Liver (tissue), 7 donors: ENCODE measurements at regions not wholly inside any gene's neighbourhood (a gene's known extent, or its start where the extent isn't known, plus 50 kb on each side); places are given as distances from the start of the nearest gene placed in this dataset.

Source experiments
- DNase-seq: peaks from one replicate; pipeline ENCODE4 v3.0.0-alpha.2; 2017; ENCODE audit warnings: low spot score
- H3K27ac ChIP-seq, 2 donors: one replicate each; pipeline ENCODE4 v1.7.0; 2013; ENCODE audit warnings: inconsistent platforms in 2 of 2, low read length in 2 of 2, control low read depth in 1 of 2, low read depth in 1 of 2, mild to moderate bottlenecking in 1 of 2
- H3K27me3 ChIP-seq, 4 donors: one replicate each; pipeline versions ENCODE4 v1.6.1 to v1.7.0; 2013; ENCODE audit warnings: low read length in 3 of 4, inconsistent platforms in 1 of 4, mild to moderate bottlenecking in 1 of 4, moderate library complexity in 1 of 4; ENCODE audit not compliant: control insufficient read depth in 4 of 4, insufficient read depth in 4 of 4
- H3K36me3 ChIP-seq, 4 donors: one replicate each; pipeline versions ENCODE4 v1.6.1 to v1.7.0; 2013; ENCODE audit warnings: low read length in 3 of 4, mild to moderate bottlenecking in 3 of 4, low read depth in 1 of 4, moderate library complexity in 1 of 4; ENCODE audit not compliant: control insufficient read depth in 4 of 4, insufficient read depth in 3 of 4
- H3K4me1 ChIP-seq, 4 donors: one replicate each; pipeline versions ENCODE4 v1.6.1 to v1.7.0; 2013; ENCODE audit warnings: low read length in 3 of 4, mild to moderate bottlenecking in 3 of 4, moderate library complexity in 1 of 4; ENCODE audit not compliant: control insufficient read depth in 4 of 4, insufficient read depth in 4 of 4
- H3K4me3 ChIP-seq, 3 donors: one replicate each; pipeline versions ENCODE4 v1.6.1 to v1.7.0; 2013; ENCODE audit warnings: low read length in 3 of 3, control low read depth in 1 of 3, low read depth in 1 of 3, mild to moderate bottlenecking in 1 of 3
- H3K9ac ChIP-seq, 2 donors: one replicate each; pipeline ENCODE4 v1.7.0; 2013; ENCODE audit warnings: low read length in 2 of 2, mild to moderate bottlenecking in 2 of 2, moderate library complexity in 2 of 2, control low read depth in 1 of 2, low read depth in 1 of 2
- H3K9me3 ChIP-seq, 4 donors: one replicate each; pipeline versions ENCODE4 v1.6.1 to v1.7.0; 2013; ENCODE audit warnings: low read length in 3 of 4; ENCODE audit not compliant: control insufficient read depth in 4 of 4
- FOXA1 ChIP-seq: IDR thresholded peaks from 2 replicates; pipeline ENCODE4 v1.6.1; 2016; ENCODE audit warnings: antibody characterized with exemption
- FOXA2 ChIP-seq: IDR thresholded peaks from 2 replicates; pipeline ENCODE4 v1.6.1; 2016; ENCODE audit warnings: antibody characterized with exemption
- GABPA ChIP-seq, 2 donors: IDR thresholded peaks in 1 of 2; conservative IDR thresholded peaks in 1 of 2; 2 replicates each; pipeline ENCODE4 v1.6.1; 2016; ENCODE audit warnings: antibody characterized with exemption in 2 of 2, mild to moderate bottlenecking in 1 of 2, moderate library complexity in 1 of 2
- HNF4A ChIP-seq, 2 donors: conservative IDR thresholded peaks; 2 replicates each; pipeline ENCODE4 v1.6.1; 2016; ENCODE audit warnings: antibody characterized with exemption in 2 of 2, mild to moderate bottlenecking in 2 of 2
- HNF4G ChIP-seq: IDR thresholded peaks from 2 replicates; pipeline ENCODE4 v1.6.1; 2016; ENCODE audit warnings: antibody characterized with exemption
- JUND ChIP-seq, 2 donors: IDR thresholded peaks; 2 replicates each; pipeline ENCODE4 v1.6.1; 2016; ENCODE audit warnings: antibody characterized with exemption in 2 of 2
- NR2F2 ChIP-seq: IDR thresholded peaks from 2 replicates; pipeline ENCODE4 v1.6.1; 2016; ENCODE audit warnings: antibody characterized with exemption
- RAD21 ChIP-seq, 2 donors: IDR thresholded peaks; 2 replicates each; pipeline ENCODE4 v1.6.1; 2016; ENCODE audit warnings: antibody characterized with exemption in 2 of 2, mild to moderate bottlenecking in 2 of 2
- SP1 ChIP-seq: IDR thresholded peaks from 2 replicates; pipeline ENCODE4 v1.6.1; 2018; ENCODE audit warnings: antibody characterized with exemption, mild to moderate bottlenecking
- YY1 ChIP-seq: IDR thresholded peaks from 2 replicates; pipeline ENCODE4 v1.6.1; 2016; ENCODE audit warnings: antibody characterized with exemption, mild to moderate bottlenecking
- WGBS: extraction: QIAGEN DNeasy Blood & Tissue Kit; methylation state at CpG from one replicate; pipeline ENCODE4 v1.1.7; 2013; 5-methylcytosine and 5-hydroxymethylcytosine counted together
- TF ChIP-seq, protein P1 (sequence below): IDR thresholded peaks from 2 replicates; pipeline ENCODE4 v1.6.1; 2016; ENCODE audit warnings: antibody characterized with exemption
- TF ChIP-seq, protein P2 (sequence below): IDR thresholded peaks from 2 replicates; pipeline ENCODE4 v1.6.1; 2016; ENCODE audit warnings: antibody characterized with exemption, mild to moderate bottlenecking
- TF ChIP-seq, protein P3 (sequence below): IDR thresholded peaks from 2 replicates; pipeline ENCODE4 v1.6.1; 2016; ENCODE audit warnings: antibody characterized with exemption
- donor health status: healthy.
- donor health status: healthy.
- donor health status: healthy.
- donor health status: healthy.

DNA sequence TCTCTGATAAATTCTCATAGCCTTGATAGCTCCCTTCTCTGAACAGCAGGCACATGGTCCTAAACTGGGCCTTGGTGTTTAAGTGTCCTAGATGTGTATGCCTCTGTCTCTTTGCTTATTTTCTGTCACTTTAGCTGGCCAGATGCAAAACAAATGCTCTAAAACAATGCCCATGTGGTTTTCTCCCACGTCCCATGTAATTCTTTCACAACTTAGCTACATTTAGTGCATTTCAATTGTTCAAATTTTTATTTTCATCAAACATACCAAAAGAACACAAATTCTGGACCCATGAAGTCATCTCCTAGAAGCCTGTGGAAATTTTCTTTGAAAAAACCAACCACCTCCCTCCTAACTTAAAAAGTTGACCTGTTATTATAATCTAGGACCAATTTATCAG, 491.3 kb upstream of the AGTR1 start:
- WGBS = 54% methylated on average over 1 of the region's 1 CpG

DNA sequence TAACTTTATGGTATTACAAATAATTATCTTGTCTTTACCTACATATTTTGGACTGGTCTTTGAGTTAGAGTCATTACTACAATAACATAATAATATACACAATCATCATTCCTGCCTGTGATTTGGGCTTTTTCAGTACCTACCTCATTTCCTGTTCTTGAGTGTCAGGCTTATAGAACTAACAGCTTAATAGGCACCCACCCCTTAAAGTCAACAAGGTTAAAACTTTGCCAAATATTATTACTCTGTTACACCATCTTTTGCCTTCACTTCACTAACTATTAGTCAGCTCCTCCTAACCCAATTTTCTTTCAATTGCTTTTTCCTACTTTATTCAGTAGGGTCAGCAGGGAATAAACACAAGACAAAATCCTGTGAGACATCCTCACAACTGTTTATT, 488.7 kb upstream of the AGTR1 start:
- DNase-seq = no peak
- no peaks in the 10 kb centered on the region for H3K36me3 ChIP-seq
- H3K27me3 ChIP-seq = no peaks in the 10 kb centered on the region
- H3K4me3 ChIP-seq = no peak overlapping the region
- TF ChIP-seq JUND (IDR thresholded peaks at IDR 0.05) = no peak
- TF ChIP-seq FOXA1 = no peak
- TF ChIP-seq, protein P1, sequence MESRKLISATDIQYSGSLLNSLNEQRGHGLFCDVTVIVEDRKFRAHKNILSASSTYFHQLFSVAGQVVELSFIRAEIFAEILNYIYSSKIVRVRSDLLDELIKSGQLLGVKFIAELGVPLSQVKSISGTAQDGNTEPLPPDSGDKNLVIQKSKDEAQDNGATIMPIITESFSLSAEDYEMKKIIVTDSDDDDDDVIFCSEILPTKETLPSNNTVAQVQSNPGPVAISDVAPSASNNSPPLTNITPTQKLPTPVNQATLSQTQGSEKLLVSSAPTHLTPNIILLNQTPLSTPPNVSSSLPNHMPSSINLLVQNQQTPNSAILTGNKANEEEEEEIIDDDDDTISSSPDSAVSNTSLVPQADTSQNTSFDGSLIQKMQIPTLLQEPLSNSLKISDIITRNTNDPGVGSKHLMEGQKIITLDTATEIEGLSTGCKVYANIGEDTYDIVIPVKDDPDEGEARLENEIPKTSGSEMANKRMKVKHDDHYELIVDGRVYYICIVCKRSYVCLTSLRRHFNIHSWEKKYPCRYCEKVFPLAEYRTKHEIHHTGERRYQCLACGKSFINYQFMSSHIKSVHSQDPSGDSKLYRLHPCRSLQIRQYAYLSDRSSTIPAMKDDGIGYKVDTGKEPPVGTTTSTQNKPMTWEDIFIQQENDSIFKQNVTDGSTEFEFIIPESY = no peak
- TF ChIP-seq GABPA (IDR thresholded peaks at IDR 0.05 in 1 of 2, conservative IDR thresholded peaks at IDR 0.05 in 1 of 2) = no peak
- TF ChIP-seq, protein P2, sequence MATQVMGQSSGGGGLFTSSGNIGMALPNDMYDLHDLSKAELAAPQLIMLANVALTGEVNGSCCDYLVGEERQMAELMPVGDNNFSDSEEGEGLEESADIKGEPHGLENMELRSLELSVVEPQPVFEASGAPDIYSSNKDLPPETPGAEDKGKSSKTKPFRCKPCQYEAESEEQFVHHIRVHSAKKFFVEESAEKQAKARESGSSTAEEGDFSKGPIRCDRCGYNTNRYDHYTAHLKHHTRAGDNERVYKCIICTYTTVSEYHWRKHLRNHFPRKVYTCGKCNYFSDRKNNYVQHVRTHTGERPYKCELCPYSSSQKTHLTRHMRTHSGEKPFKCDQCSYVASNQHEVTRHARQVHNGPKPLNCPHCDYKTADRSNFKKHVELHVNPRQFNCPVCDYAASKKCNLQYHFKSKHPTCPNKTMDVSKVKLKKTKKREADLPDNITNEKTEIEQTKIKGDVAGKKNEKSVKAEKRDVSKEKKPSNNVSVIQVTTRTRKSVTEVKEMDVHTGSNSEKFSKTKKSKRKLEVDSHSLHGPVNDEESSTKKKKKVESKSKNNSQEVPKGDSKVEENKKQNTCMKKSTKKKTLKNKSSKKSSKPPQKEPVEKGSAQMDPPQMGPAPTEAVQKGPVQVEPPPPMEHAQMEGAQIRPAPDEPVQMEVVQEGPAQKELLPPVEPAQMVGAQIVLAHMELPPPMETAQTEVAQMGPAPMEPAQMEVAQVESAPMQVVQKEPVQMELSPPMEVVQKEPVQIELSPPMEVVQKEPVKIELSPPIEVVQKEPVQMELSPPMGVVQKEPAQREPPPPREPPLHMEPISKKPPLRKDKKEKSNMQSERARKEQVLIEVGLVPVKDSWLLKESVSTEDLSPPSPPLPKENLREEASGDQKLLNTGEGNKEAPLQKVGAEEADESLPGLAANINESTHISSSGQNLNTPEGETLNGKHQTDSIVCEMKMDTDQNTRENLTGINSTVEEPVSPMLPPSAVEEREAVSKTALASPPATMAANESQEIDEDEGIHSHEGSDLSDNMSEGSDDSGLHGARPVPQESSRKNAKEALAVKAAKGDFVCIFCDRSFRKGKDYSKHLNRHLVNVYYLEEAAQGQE = no peak
- TF ChIP-seq NR2F2 = no peak
- no peak overlapping the region for H3K27ac ChIP-seq
- H3K9ac ChIP-seq = no peak overlapping the region
- no peaks in the 10 kb centered on the region for H3K4me1 ChIP-seq
- H3K9me3 ChIP-seq = no peaks in the 10 kb centered on the region

More for the DNA sequence above, 491.3 kb upstream of the AGTR1 start:
- TF ChIP-seq SP1 (no peak), NR2F2 (no peak), YY1 (no peak), GABPA (IDR thresholded peaks at IDR 0.05 in 1 of 2, conservative IDR thresholded peaks at IDR 0.05 in 1 of 2) (no peak), HNF4G (no peak), FOXA1 (no peak), HNF4A (conservative IDR thresholded peaks at IDR 0.05) (no peak), JUND (IDR thresholded peaks at IDR 0.05) (no peak), FOXA2 (no peak), RAD21 (IDR thresholded peaks at IDR 0.05) (no peak)
- TF ChIP-seq, protein P1 = no peak
- TF ChIP-seq, protein P3, sequence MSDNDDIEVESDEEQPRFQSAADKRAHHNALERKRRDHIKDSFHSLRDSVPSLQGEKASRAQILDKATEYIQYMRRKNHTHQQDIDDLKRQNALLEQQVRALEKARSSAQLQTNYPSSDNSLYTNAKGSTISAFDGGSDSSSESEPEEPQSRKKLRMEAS = no peak
- H3K27ac ChIP-seq = no peak overlapping the region
- no peaks in the 10 kb centered on the region for H3K4me1 ChIP-seq
- H3K4me3 ChIP-seq = no peak overlapping the region
- no peaks in the 10 kb centered on the region for H3K9me3 ChIP-seq
- H3K9ac ChIP-seq = no peak overlapping the region
- DNase-seq = no peak
- no peaks in the 10 kb centered on the region for H3K27me3 ChIP-seq
- no peaks in the 10 kb centered on the region for H3K36me3 ChIP-seq
